Stomach smooth muscle (tissue), 2 donors: ENCODE measurements at regions not wholly inside any gene's neighbourhood (a gene's known extent, or its start where the extent isn't known, plus 50 kb on each side); places are given as distances from the start of the nearest gene placed in this dataset.
"Not testable (repeated sequence)": the region's sequence is repeated elsewhere in the genome, so short reads cannot be mapped to it uniquely, and the experiment has no call there.

Experiments used
- H3K27ac ChIP-seq: one replicate; pipeline ENCODE4 v1.7.0; 2013; ENCODE audit warnings: mild to moderate bottlenecking, low read length, inconsistent platforms
- H3K27me3 ChIP-seq, 2 donors: one replicate each; pipeline ENCODE4 v1.7.0; 2013; ENCODE audit warnings: low read length in 2 of 2; ENCODE audit not compliant: insufficient read depth in 2 of 2, control insufficient read depth in 1 of 2
- H3K36me3 ChIP-seq, 2 donors: one replicate each; pipeline ENCODE4 v1.7.0; 2013; ENCODE audit warnings: low read length in 2 of 2; ENCODE audit not compliant: control insufficient read depth in 2 of 2, insufficient read depth in 2 of 2
- H3K4me1 ChIP-seq: one replicate; pipeline ENCODE4 v1.7.0; 2013; ENCODE audit warnings: low read length; ENCODE audit not compliant: control insufficient read depth, insufficient read depth
- H3K4me3 ChIP-seq, 2 donors: one replicate each; pipeline ENCODE4 v1.7.0; 2013; ENCODE audit warnings: low read length in 2 of 2
- H3K9ac ChIP-seq, 2 donors: one replicate each; pipeline ENCODE4 v1.7.0; 2013; ENCODE audit warnings: low read length in 2 of 2, mild to moderate bottlenecking in 1 of 2
- H3K9me3 ChIP-seq, 2 donors: one replicate each; pipeline ENCODE4 v1.7.0; 2013; ENCODE audit warnings: low read length in 2 of 2; ENCODE audit not compliant: control insufficient read depth in 2 of 2
- donor health status: healthy.
- donor health status: Pancreatic carcinoma.

DNA sequence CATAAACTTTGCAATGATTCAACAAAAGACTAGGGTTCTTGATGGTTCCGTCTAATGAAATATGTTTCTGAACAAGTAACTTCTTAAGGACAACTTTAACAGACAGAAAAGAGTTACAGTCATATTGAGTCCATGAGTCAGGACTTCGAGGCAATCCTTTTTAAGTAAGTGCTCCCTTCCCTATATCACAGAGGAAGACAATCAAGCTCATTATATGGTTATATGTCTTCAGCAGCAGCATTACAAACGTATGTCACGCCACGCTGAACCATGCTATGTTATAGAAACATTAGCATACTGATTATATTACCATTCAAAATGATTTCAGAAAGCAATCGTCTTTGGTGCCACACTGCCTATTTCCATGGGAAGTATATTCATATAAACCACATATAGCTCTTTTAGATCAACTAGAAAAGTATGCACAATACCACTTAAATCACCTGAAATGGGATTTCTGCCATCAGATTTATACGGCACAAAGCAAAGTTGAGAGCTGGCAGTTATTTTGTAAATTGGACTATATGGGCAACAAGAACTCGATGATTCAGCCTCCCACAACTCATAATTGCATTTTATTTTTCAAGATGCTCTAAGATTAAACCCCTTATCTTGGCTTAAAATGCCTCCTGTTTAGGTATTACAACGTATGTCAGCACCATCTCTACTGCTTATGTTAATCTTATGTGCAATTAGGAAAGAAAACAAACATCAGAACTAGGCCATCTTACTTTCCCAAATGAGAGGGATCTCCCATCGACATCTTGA is 111.3 kb upstream of the SAMSN1 start:
- no peaks in the 10 kb centered on the region for H3K27me3 ChIP-seq
- no peak overlapping the region for H3K9ac ChIP-seq
- H3K9me3 ChIP-seq: no peaks in the 10 kb centered on the region
- H3K4me1 ChIP-seq: no peaks in the 10 kb centered on the region
- H3K36me3 ChIP-seq: no peaks in the 10 kb centered on the region
- no peak overlapping the region for H3K4me3 ChIP-seq
- H3K27ac ChIP-seq: no peak overlapping the region

DNA sequence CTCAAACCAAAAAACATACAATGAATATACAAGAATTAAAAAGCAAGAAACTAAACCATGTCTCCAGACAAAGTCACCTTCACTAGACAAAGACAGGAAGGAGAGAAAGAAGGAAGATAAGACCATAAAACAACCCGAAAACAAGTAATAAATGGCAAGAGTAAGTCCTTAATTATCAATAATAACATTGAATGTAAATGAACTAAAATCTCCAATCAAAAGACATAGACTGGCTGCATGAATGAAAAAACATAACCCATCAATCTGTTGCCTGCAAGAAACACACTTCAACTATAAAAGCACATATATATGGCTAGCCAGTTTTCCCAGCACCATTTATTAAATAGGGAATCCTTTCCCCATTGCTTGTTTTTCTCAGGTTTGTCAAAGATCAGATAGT is 100.8 kb upstream of the SAMSN1 start:
- Histone ChIP-seq H3K36me3 (no peaks in the 10 kb centered on the region), H3K4me1 (no peaks in the 10 kb centered on the region), H3K9me3 (peaks cover 0 to 9% of the 10 kb centered on the region in 2 donors), H3K9ac (no peak overlapping the region), H3K27me3 (no peaks in the 10 kb centered on the region), H3K4me3 (no peak overlapping the region), H3K27ac (no peak overlapping the region)

DNA sequence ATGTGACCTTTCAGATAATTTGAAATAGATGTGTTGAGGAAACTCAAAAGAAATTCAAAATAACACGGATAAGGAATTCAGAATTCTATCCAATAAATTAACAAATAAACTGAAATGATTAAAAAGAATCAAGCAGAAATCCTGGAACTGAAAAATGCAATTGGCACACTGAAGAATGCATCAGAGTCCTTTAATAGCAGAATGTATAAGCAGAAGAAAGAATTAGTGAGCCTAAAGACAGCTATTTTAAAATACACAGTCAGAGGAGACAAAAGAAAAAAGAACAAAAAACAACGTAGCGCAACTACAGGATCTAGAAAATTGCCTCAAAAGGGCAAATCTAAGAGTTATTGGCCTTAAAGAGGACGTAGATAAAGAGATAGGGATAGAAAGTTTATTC is 99.6 kb upstream of the SAMSN1 start:
- no peaks in the 10 kb centered on the region for H3K4me1 ChIP-seq
- H3K9me3 ChIP-seq: peaks cover 0 to 9% of the 10 kb centered on the region in 2 donors
- H3K9ac ChIP-seq: no peak overlapping the region
- no peaks in the 10 kb centered on the region for H3K36me3 ChIP-seq
- H3K4me3 ChIP-seq: no peak overlapping the region
- no peak overlapping the region for H3K27ac ChIP-seq
- H3K27me3 ChIP-seq: no peaks in the 10 kb centered on the region

DNA sequence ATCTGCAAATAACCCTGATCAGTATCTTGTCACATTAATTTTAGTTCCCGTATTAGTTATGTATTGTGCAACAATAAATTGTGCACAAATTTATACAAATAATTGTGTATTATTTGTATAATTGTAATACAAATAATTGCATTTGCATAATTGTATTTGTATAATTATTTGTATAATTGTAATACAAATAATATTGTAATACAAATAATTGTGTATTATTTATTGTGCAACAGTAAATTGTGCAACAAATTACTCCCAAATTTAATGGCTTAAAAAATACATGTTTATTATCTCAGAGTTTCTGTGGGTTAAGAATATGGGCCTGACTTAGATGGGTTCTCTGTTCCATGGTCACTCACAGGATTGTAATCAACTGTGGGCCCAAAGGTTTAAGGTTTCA is 86.2 kb upstream of the SAMSN1 start:
- Histone ChIP-seq H3K9ac (no peak overlapping the region), H3K4me1 (no peaks in the 10 kb centered on the region), H3K36me3 (no peaks in the 10 kb centered on the region), H3K9me3 (no peaks in the 10 kb centered on the region), H3K27me3 (no peaks in the 10 kb centered on the region), H3K27ac (no peak overlapping the region), H3K4me3 (no peak overlapping the region)

DNA sequence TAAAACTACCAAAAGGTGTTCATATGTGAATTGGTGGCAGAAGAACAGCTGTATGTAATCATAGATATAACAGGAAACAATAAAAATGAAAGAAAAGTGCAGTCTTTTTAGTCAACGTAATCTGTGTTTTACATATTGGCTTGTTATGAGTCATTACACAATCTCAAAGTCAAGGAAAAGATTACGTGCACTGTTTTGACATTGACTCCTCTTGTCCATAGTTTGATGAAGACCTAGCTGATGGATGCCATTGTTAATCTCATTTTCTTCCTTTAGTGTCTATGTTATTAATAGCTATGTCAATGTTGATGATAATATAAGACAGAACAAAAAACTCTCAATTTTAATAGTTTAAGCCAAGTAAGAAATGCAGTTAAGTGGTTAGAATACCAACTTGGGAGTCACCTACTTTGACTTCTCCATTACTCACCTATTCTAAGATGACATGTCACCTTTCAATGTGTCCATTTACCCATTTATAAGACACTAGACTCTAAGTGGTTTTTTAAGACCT is 84.5 kb upstream of the SAMSN1 start:
- no peaks in the 10 kb centered on the region for H3K4me1 ChIP-seq
- H3K4me3 ChIP-seq: no peak overlapping the region
- H3K27me3 ChIP-seq: no peaks in the 10 kb centered on the region
- no peak overlapping the region for H3K9ac ChIP-seq
- no peaks in the 10 kb centered on the region for H3K36me3 ChIP-seq
- H3K27ac ChIP-seq: no peak overlapping the region
- H3K9me3 ChIP-seq: no peaks in the 10 kb centered on the region

DNA sequence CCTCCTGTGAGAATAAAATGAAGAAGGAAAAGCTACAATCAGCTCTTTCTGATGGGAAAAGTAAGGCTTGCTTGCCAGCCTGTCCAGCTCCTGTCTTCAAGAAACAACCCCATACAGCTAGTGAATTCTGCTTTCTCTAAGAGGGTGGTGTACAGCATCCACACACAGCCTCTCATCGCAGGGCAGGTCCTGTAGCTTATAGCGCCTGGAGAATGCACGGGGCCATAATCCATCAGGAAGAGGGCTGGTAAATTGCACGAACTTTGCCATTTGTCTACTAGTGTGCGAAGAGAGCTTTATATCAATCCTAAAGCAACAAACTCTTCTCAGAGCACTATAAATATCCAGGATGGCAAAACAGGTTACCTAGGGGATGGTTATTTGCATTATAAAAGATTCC is 83.3 kb upstream of the SAMSN1 start:
- Histone ChIP-seq H3K27ac (no peak overlapping the region), H3K36me3 (no peaks in the 10 kb centered on the region), H3K9ac (no peak overlapping the region), H3K4me3 (no peak overlapping the region), H3K9me3 (no peaks in the 10 kb centered on the region), H3K4me1 (no peaks in the 10 kb centered on the region), H3K27me3 (no peaks in the 10 kb centered on the region)

DNA sequence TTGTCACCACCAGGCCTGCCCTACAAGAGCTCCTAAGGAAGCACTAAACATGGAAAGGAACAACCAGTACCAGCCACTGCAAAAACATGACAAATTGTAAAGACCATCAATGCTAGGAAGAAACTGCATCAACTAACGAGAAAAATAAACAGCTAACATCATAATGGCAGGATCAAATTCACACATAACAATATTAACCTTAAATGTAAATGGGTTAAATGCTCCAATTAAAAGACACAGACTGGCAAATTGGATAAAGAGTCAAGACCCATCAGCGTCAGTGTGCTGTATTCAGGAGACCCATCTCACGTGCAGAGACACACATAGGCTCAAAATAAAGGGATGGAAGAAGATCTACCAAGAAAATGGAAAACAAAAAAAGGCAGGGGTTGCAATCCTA is 77.0 kb upstream of the SAMSN1 start:
- H3K27me3 ChIP-seq, H3K27ac ChIP-seq, H3K36me3 ChIP-seq, H3K4me3 ChIP-seq, H3K9me3 ChIP-seq, H3K9ac ChIP-seq, H3K4me1 ChIP-seq: not testable (repeated sequence)

DNA sequence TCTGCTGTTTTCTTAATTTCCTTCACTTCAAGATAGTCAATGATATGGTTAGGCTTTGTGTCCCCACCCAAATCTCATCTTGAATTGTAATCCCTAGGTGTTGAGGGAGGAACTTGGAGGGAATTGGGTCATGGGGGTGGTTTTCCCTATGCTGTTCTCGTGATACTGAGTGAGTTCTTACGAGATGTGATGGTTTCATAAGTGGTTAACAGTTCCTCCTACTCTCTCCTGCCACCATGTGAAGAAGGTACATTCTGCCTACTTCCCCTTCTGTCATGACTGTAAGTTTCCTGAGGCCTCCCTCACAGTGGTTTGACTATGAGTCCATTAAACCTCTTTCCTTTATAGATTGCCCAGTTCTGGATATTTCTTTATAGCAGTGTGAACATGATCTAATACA is 74.0 kb upstream of the SAMSN1 start:
- H3K4me3 ChIP-seq: no peak overlapping the region
- peaks cover 0 to 3% of the 10 kb centered on the region in 2 donors for H3K9me3 ChIP-seq
- H3K27me3 ChIP-seq: no peaks in the 10 kb centered on the region
- H3K27ac ChIP-seq: no peak overlapping the region
- no peaks in the 10 kb centered on the region for H3K4me1 ChIP-seq
- H3K36me3 ChIP-seq: no peaks in the 10 kb centered on the region
- H3K9ac ChIP-seq: no peak overlapping the region

DNA sequence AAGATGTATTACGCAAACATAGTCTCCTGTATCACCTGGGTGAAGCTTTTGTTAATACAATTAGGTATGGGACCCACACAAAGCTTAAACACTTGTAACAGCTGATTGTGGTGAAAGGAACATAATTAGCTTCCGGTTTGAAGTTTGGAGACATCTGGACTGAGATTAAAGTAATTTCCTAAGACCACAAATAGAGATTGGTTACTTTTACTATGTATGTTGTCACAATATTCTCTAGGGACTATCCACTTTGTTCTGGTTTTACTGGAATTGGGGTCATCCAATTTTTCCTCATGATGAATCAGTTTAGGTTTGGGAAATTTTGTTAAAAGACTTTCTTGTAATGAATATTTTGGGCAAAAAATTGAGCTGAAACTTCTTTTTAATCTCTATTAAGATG is 71.8 kb upstream of the SAMSN1 start:
- peaks cover 0 to 3% of the 10 kb centered on the region in 2 donors for H3K9me3 ChIP-seq

DNA sequence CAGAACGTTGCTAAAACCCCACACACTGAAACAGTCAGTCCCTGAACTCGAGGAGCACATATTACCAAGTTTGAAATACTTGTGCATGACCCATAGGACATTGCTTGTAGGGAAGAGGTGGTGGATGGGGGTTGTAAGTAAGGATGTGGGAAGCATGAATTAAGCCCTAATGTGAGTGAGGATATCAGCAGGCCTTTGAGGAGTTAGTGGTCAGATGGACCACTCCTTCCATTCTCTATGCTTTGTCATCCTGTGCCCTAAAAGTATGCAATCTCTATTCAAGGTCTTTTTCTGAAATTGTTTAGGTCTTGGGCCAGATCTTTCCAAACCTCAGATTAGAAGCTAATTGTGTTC is 70.9 kb upstream of the SAMSN1 start:
- H3K9me3 ChIP-seq: peaks cover 0 to 3% of the 10 kb centered on the region in 2 donors
- H3K4me1 ChIP-seq: no peaks in the 10 kb centered on the region
- H3K4me3 ChIP-seq: no peak overlapping the region
- no peaks in the 10 kb centered on the region for H3K27me3 ChIP-seq
- no peak overlapping the region for H3K9ac ChIP-seq
- no peak overlapping the region for H3K27ac ChIP-seq
- H3K36me3 ChIP-seq: no peaks in the 10 kb centered on the region

More for the DNA sequence above, 71.8 kb upstream of the SAMSN1 start:
- Histone ChIP-seq H3K36me3 (no peaks in the 10 kb centered on the region), H3K9ac (no peak overlapping the region), H3K4me3 (peak overlapping the region in 1 of 2 donors; percentile 3), H3K27me3 (no peaks in the 10 kb centered on the region), H3K4me1 (no peaks in the 10 kb centered on the region), H3K27ac (no peak overlapping the region)

DNA sequence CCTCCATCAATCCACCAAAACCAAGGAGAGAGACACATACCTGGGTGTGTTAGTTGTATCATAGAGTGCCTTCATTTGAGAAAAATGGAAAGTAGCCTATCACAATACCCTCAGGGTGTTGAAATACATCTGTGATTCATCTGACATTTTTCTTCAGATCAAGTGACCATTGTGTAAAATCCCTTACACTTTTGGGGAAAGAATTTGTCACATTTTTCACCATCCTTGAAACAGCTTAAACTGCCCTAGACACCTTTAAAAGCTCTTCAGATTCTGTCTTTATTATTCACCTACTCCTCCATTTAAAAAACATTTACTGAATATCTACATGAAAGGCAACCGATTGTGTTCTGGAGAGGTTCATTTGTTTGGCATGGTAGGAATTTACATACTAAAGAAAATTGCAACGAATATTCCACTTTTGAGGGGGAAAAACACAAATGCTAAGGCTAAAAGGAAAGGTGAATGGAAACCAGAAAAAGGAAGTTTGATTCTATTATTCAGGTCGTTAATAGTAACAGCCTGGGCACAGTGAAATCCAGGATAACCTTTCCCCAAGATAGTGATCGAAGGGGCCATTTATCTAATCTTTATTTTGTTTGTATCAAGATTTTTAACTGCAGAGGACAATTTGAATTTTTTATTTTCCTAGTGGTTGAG is 70.4 kb upstream of the SAMSN1 start:
- Histone ChIP-seq H3K36me3 (no peaks in the 10 kb centered on the region), H3K27ac (no peak overlapping the region), H3K9ac (no peak overlapping the region), H3K4me1 (no peaks in the 10 kb centered on the region), H3K9me3 (peaks cover 0 to 3% of the 10 kb centered on the region in 2 donors), H3K27me3 (no peaks in the 10 kb centered on the region), H3K4me3 (no peak overlapping the region)
